Gastrocnemius medialis (tissue), 4 donors: ENCODE measurements at regions not wholly inside any gene's neighbourhood (a gene's known extent, or its start where the extent isn't known, plus 50 kb on each side); places are given as distances from the start of the nearest gene placed in this dataset.

Experiments used
- POLR2A ChIP-seq, 2 donors: fragments of 450-650 bp; IDR thresholded peaks; one replicate each; pipeline ENCODE4 v1.6.1; 2017; ENCODE audit warnings: antibody characterized with exemption in 2 of 2, mild to moderate bottlenecking in 2 of 2, moderate library complexity in 2 of 2
- TF ChIP-seq, protein P1 (sequence below), 5 experiments: fragments of 450-650 bp in 3 of 5; fragments of 200-600 bp in 2 of 5; sonication (generic) in 2 of 5; IDR thresholded peaks in 4 of 5; conservative IDR thresholded peaks in 1 of 5; 1 replicate in 4 of 5; 2 replicates in 1 of 5; pipeline ENCODE4 v1.5.1; 2016 to 2019; ENCODE audit warnings: antibody characterized with exemption in 5 of 5, mild to moderate bottlenecking in 3 of 5, moderate library complexity in 3 of 5

DNA sequence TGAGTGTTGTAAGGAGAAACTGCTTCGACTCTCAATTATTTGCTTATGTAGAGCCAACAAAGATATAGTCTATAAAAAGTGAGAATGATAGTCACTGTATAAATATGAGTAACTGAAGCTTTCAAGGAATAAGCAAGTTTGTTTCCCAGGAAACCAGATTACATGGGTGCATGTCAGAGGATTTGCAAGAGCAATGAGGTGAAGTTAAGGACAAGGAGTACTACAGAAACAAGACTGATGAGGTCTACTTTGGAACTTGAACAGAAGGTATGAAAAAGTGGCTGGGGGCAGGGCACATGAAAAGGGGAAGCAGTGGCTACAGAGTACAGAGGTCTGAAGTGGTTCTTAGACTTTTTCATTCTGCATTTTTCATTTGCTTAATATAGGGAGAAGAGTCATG, 321.0 kb upstream of the CXXC4 start:
- TF ChIP-seq, protein P1, sequence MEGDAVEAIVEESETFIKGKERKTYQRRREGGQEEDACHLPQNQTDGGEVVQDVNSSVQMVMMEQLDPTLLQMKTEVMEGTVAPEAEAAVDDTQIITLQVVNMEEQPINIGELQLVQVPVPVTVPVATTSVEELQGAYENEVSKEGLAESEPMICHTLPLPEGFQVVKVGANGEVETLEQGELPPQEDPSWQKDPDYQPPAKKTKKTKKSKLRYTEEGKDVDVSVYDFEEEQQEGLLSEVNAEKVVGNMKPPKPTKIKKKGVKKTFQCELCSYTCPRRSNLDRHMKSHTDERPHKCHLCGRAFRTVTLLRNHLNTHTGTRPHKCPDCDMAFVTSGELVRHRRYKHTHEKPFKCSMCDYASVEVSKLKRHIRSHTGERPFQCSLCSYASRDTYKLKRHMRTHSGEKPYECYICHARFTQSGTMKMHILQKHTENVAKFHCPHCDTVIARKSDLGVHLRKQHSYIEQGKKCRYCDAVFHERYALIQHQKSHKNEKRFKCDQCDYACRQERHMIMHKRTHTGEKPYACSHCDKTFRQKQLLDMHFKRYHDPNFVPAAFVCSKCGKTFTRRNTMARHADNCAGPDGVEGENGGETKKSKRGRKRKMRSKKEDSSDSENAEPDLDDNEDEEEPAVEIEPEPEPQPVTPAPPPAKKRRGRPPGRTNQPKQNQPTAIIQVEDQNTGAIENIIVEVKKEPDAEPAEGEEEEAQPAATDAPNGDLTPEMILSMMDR (IDR thresholded peaks at IDR 0.05 in 4 of 5, conservative IDR thresholded peaks at IDR 0.05 in 1 of 5): no peak
- TF ChIP-seq POLR2A (IDR thresholded peaks at IDR 0.05): no peak
